DOHH2 (cell line): ENCODE measurements at regions not wholly inside any gene's neighbourhood (a gene's known extent, or its start where the extent isn't known, plus 50 kb on each side); places are given as distances from the start of the nearest gene placed in this dataset.

ENCODE experiments used
- EZH2phosphoT487 ChIP-seq: fragments of 200-600 bp; sonication (generic); IDR thresholded peaks from 2 replicates; pipeline ENCODE4 v1.6.1; 2017; ENCODE audit warnings: borderline replicate concordance, mild to moderate bottlenecking, antibody characterized with exemption, low read length, moderate library complexity, mixed read lengths
- TF ChIP-seq, protein P1 (sequence below): fragments of 200-600 bp; sonication (generic); IDR thresholded peaks from one replicate; pipeline ENCODE4 v1.5.1; 2014; ENCODE audit warnings: antibody characterized with exemption, mild to moderate bottlenecking, low read depth, low read length; ENCODE audit not compliant: poor library complexity, severe bottlenecking

DNA sequence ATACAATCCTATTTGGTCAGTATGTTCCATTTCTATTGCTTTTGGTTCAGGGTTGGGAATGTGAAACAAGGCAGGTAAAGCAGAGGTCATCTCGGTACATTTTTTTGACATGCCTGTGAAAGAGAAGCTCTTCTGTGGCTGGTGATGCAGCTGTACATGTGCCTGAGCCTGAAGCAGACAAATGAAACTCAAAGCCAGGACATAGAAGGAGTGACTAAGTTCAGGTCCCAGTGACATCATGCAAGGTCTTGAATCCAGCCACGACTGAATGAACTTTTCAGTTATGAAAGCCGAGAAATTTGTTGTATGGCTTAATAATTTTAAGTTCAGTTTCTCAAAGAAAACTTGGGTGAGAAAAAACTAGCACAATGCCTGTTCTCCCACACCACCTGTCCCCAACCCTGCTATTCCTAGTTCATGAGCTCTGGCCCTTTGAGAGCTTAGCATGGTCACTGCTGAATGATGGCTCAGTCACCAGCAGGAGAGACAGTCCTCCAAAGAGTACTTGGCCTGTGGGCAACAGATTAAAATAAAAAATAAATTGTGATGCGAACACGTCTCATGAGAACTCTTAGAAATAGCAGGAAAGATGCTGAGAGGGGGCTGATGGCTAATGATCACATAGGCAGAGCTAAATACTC lies 600.2 kb upstream of the GRM7 start:
- TF ChIP-seq, protein P1, sequence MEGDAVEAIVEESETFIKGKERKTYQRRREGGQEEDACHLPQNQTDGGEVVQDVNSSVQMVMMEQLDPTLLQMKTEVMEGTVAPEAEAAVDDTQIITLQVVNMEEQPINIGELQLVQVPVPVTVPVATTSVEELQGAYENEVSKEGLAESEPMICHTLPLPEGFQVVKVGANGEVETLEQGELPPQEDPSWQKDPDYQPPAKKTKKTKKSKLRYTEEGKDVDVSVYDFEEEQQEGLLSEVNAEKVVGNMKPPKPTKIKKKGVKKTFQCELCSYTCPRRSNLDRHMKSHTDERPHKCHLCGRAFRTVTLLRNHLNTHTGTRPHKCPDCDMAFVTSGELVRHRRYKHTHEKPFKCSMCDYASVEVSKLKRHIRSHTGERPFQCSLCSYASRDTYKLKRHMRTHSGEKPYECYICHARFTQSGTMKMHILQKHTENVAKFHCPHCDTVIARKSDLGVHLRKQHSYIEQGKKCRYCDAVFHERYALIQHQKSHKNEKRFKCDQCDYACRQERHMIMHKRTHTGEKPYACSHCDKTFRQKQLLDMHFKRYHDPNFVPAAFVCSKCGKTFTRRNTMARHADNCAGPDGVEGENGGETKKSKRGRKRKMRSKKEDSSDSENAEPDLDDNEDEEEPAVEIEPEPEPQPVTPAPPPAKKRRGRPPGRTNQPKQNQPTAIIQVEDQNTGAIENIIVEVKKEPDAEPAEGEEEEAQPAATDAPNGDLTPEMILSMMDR: no peak
- TF ChIP-seq EZH2phosphoT487: no peak
